ENCODE measurements at regions not wholly inside any gene's neighbourhood (a gene's known extent, or its start where the extent isn't known, plus 50 kb on each side); places are given as distances from the start of the nearest gene placed in this dataset.
"Not testable (repeated sequence)": the region's sequence is repeated elsewhere in the genome, so short reads cannot be mapped to it uniquely, and the experiment has no call there.

DNA sequence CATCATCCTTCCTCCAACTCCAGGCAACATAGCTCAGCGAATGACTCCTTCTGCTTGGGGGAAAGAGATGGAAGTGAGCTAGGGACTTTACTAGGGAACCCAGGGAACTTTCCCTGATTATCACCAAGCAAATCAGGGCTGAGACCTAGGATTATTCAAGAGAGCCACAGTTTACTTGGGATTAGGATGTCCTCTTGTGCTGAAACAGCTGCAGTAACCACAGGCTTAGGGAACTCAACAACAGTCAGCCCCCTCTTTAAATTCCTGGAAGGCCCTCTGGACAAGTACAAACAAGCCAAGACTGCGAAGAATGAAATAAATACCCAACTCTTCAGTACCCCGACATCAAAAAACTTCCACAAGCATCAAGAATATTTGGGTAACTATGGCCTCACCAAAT is 700.9 kb downstream of the COL12A1 start:
- H3K4me3 ChIP-seq (ENCODE audit: control insufficient read depth, low read depth, low read length), result no peak overlapping the region
- no peak for DNase-seq (ENCODE audit: low read depth)
- TF ChIP-seq, protein P1, sequence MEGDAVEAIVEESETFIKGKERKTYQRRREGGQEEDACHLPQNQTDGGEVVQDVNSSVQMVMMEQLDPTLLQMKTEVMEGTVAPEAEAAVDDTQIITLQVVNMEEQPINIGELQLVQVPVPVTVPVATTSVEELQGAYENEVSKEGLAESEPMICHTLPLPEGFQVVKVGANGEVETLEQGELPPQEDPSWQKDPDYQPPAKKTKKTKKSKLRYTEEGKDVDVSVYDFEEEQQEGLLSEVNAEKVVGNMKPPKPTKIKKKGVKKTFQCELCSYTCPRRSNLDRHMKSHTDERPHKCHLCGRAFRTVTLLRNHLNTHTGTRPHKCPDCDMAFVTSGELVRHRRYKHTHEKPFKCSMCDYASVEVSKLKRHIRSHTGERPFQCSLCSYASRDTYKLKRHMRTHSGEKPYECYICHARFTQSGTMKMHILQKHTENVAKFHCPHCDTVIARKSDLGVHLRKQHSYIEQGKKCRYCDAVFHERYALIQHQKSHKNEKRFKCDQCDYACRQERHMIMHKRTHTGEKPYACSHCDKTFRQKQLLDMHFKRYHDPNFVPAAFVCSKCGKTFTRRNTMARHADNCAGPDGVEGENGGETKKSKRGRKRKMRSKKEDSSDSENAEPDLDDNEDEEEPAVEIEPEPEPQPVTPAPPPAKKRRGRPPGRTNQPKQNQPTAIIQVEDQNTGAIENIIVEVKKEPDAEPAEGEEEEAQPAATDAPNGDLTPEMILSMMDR (conservative IDR thresholded peaks at IDR 0.05; ENCODE audit: control insufficient read depth, insufficient read depth, low read depth, low read length), result no peak

GRCh38 chr6:74492587-74492986 is 713.3 kb downstream of the COL12A1 start:
- DNase-seq (ENCODE audit: low read depth), result no peak
- H3K4me3 ChIP-seq (ENCODE audit: control insufficient read depth, low read depth, low read length), result no peak overlapping the region
- TF ChIP-seq, protein P1 (conservative IDR thresholded peaks at IDR 0.05; ENCODE audit: control insufficient read depth, insufficient read depth, low read depth, low read length), result no peak

- no peak for DNase-seq (ENCODE audit: low read depth)
- H3K4me3 ChIP-seq (ENCODE audit: control insufficient read depth, low read depth, low read length), result no peak overlapping the region
- TF ChIP-seq, protein P1 (conservative IDR thresholded peaks at IDR 0.05; ENCODE audit: control insufficient read depth, insufficient read depth, low read depth, low read length), result no peak
These were observed 713.9 kb downstream of the COL12A1 start for GRCh38 chr6:74491844-74492374.

DNA sequence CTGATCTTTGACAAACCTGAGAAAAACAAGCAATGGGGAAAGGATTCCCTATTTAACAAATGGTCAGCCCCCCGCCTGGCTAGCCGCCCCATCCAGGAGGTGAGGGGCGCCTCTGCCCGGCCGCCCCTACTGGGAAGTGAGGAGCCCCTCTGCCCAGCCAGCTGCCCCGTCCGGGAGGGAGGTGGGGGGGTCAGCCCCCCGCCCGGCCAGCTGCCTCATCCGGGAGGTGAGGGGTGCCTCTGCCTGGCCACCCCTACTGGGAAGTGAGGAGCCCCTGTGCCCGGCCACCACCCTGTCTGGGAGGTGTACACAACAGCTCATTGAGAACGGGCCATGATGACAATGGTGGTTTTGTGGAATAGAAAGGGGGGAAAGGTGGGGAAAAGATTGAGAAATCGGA is 717.1 kb downstream of the COL12A1 start:
- not testable (repeated sequence) for DNase-seq (ENCODE audit: low read depth); H3K4me3 ChIP-seq (ENCODE audit: control insufficient read depth, low read depth, low read length)

DNA sequence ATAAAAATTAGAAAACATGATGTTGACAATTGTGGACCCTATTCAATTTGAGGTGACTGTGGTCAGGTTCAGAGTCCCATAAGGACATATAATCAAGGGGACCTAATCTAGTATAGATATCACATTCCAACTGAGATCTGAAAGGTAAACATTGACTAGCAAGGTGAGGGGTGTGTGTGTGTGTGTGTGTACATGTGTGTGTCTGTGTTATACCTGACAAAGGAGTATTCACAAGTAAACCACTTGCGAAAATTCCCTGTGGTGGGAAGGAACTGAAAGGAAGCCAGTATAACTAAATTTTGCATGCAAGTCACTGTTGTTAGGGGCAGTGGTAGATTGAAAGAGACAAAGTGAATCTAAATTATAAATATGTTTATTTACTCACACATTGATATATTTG is 723.7 kb downstream of the COL12A1 start:
- no peak overlapping the region for H3K4me3 ChIP-seq (ENCODE audit: control insufficient read depth, low read depth, low read length)
- TF ChIP-seq, protein P1 (conservative IDR thresholded peaks at IDR 0.05; ENCODE audit: control insufficient read depth, insufficient read depth, low read depth, low read length), result no peak
- no peak for DNase-seq (ENCODE audit: low read depth)

DNA sequence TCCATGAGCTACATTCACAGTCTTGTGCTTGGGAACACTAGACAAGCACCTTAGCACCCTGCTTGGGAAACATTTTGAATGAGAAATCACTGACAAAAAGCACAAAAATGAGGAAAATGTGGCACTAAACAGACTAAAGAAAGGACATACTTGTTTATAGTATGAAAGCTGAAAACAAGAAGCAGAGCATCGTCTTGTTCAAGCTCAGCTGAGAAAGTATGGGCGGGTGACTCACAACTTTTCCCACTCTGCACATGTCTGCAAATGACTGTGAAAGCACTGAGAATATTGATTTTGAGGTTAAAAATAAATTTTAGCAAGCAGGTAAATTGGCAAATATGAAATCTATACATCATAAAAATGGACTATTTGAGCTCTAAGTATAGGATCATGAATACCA is 725.3 kb downstream of the COL12A1 start:
- no peak overlapping the region for H3K4me3 ChIP-seq (ENCODE audit: control insufficient read depth, low read depth, low read length)
- DNase-seq (ENCODE audit: low read depth), result peak; percentile 8
- TF ChIP-seq, protein P1 (conservative IDR thresholded peaks at IDR 0.05; ENCODE audit: control insufficient read depth, insufficient read depth, low read depth, low read length), result no peak

DNA sequence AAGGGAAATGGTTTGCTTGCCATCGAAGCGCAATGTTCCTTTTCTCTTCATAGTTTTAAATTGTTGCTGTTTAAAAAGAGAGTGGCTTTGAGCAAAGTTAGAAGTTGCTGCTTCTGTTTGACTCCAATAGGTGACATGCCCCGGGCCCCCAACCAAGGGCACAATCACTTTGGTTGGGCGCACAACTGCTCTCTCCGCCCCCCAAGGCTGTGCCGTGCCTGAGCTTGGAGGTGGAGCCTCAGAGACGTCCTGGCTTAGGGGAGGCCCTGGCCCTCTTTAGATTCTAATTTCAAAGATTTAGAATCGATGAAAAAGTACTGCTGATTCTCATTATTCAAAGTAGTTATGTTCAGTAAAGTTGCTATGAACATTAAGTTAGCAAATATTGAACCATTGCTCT is 725.9 kb downstream of the COL12A1 start:
- DNase-seq (ENCODE audit: low read depth), result no peak
- TF ChIP-seq, protein P1 (conservative IDR thresholded peaks at IDR 0.05; ENCODE audit: control insufficient read depth, insufficient read depth, low read depth, low read length), result no peak
- no peak overlapping the region for H3K4me3 ChIP-seq (ENCODE audit: control insufficient read depth, low read depth, low read length)

All from fibroblast of mammary gland (primary cell).